IPS DF 19.7 (cell line): ENCODE measurements at regions not wholly inside any gene's neighbourhood (a gene's known extent, or its start where the extent isn't known, plus 50 kb on each side); places are given as distances from the start of the nearest gene placed in this dataset.

Experiments
- DNase-seq: peaks from one replicate; pipeline ENCODE4 v3.0.0-alpha.2; 2013; ENCODE audit warnings: low read depth, low spot score

DNA sequence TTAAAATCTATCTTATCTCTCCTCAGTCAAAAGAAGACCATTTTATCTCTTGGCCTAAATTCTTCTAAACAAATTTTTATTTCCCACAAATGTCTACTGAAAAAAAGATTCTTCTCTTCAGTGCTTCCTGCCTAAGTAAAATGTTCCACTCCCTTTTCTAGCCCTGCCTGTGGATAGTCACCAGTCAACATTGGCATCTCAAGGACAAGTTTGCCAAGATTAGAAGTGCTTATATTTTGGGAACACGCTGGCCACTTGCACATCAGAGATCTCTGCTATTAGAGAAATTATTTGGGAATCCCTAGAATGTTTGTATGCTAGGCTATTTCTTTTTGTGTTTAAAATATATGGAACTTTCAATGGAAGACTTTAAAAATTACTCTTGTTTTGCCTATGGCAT, 758.2 kb upstream of the CDH7 start:
- DNase-seq: no peak

DNA sequence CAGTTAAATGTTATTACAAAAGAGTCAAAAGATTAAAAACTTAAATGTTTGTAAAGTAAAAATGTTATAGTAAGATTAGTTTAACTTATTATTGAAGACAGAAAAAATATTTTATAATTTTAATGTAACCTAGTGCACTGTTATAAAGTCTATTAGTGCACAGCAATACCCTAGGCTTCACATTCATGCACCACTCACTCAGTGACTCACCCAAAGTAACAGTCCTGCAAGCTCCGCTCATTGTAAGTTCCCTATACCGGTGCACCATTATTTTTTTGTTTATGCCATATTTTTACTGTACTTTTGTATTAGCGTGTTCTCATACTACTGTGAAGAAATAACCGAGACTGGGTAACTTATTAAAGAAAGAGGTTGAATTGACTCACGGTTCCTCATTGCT, 759.7 kb upstream of the CDH7 start:
- no peak for DNase-seq

DNA sequence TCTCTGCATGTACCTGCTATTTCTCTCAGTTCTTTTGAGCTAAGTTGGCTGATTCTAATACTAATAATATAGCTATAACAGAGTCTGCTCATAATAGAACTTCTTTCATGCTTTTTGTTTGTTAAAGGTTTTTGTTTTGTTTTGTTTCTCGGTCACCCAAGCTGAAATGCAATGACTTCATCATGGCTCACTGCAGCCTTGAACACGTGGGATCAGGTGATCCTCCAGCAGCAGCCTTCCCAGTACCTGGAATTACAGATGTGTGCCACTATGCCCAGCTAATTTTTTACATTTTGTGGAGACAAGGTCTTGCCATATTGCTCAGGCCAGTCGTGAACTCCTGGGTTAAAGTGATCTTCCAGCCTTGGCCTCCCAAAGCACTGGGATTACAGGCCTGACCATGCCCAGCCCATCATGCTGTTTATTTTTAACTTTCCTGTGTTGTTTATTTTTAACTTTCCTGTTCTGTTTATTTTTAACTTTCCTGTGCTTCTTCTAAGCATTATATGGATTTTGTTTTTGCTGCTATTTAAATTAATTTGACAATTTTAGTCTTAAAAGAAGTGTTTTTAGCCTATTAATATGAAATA, 763.8 kb upstream of the CDH7 start:
- DNase-seq: no peak

DNA sequence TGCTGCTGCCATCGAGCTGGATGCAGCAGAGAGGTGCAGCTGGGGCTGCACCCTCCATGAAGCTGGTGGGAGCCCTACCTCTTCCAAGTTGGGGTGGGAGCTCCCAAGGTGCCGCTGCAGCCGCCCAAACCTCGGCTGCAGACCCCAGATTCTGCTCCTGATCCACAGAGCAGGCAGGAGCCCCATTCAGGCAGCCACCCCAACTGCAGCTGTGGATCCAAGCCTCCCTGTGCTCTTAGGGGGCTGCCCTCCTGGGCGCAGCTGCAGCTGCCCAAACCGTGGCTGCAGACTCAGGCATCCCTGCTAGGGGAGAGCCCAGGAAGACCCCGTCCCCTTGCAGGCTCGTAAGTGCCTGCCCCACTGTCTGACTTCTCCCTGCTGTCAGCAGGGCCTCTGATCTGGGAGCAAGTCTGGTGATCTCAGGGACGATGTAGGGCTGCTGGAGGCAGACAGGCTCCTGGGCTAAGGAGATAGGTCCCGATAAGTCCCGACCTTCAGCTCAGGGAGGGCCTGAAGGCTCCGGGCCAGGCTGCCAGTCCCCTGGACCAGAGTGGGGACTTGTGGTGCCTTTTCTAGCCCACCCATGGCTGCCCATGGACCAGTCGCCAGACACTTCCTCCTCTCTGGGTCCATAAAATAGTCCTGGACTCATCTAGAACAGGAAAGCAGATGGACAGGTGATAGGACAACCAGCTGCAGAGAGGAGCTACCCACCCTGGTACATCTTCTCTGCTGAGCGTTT, 767.1 kb upstream of the CDH7 start:
- DNase-seq: no peak

DNA sequence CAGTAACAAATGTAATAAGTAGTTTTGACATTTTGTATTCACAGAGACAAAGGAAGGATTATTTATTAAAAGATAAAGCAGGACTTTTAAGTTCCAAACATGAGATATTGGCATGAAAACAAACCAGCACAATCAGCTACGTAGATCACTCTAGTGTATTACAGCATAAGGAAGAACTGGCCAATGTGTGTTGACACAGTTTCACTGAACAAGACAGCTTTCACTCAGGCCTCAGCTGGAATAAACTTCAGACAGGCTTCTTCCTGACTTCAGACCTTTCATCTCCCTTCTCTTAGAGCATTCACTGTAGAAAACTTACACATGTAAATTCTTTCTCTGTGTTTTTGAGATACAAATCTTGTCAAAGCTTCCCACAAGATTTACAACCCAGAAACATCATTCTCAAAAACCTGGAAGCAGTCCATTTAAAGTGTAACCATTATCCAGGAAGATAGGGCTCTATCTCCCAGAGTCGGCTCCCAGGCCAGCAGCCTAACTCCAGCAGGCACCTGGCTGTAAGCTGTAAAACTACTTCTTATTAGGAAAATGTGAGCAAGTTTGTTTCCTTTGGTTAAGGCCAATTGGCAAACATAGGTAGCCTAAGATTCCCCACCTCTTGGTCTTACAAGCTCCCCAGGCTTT, 768.3 kb upstream of the CDH7 start:
- DNase-seq: no peak

DNA sequence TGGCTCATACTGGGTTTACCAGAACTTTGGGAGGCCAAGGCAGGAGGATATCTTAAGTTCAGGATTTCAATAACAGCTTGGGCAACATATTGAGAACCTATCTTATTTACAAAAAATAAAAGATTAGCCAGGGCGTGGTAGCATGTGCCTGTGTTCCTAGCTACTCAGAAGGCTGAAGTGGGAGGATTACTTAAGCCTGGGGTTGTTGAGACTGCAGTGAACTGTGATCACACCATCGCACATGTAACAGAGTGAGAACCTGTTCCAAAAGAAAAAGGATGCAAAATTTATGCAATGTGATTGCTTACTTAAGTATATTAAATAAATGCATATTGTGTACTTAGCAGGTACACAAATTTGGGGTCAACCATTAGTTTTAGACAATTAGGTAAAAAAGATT, 768.9 kb upstream of the CDH7 start:
- no peak for DNase-seq

DNA sequence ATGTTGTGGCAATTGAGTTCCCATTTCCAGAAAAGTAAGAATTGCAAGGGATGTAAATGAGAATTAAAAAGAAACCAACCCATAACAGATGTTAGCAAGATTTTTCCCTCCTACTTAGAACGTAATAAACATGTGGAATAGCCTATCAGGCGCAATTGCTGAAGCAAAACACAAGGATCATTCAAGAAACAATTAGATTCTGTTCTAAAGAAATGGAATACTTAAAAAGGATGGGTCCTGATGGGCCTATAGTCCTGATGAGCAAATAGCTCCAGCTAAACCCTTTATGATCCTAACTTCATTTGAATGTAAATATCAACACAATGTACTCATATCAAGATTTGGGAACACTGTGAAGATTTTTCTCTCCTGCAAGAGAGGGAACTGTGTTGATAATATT, 771.0 kb upstream of the CDH7 start:
- no peak for DNase-seq

DNA sequence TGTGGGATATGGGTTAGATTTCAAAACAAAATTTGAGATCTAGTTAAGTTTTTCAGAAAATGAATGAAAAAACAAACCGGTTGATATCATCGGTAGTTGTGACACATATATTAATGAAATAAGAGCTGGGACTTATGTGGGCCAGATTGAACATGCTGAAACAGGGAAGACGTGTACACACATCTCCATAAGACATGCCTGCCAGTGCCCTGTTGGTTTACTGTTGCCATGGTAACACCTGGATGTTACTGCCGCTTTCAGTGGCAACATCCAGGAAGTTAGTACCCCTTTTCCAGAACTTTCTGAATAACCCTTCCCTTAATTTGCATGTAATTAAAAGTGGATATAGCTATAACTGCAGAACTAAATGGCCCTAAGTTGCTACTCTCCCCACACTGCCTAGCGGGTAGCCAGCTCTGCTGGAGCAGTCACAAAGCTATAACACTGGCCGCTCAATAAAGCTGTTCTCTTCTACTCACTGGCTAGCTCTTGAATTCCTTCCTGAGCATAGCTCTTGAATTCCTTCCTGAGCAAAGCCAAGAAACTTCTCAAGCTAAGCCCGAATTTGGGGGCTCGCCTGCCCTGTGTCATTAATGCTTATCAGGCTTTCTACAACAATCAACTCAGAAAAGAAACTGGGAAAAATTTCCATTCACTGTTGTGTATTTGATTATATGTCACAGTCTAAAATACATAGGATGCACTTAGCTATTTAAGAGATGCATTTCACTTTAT, 776.3 kb upstream of the CDH7 start:
- no peak for DNase-seq

DNA sequence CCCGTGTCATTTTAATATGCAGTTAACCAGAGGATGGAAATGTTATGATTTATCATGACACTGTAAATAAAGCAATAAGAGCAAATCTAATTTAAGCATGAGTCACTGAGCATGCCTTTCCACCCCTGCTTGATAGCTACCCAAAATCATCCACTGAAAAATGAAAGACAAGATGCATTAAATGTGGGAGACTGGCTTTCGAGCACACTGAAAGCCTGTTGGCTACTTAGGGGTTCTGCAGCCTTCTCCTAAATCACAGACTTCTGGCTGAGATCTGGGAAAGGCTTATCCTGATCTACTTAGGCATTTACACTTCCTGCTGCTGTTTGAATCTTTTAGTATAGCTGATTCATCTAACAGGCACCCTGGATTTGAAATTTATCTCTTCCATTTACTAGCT, 778.3 kb upstream of the CDH7 start:
- DNase-seq: no peak

DNA sequence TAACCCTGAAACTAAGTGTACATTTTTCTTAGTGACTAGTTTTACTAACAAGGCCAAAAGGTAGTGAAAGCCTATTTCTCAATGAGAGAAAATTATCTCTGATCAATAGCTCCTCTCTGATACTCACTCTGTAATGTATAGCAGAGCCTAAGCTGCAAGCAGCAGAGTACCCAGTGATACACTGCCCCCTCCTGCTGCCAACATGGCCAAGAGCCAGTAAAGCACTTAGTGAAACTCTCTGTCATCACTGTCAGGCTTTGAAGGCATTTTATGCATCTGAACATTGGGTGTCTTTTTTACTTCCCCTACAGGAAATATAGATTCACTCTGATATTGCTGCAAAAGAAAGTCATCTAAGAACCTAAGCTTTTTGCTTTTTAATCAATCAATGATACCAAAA, 784.1 kb upstream of the CDH7 start:
- no peak for DNase-seq

DNA sequence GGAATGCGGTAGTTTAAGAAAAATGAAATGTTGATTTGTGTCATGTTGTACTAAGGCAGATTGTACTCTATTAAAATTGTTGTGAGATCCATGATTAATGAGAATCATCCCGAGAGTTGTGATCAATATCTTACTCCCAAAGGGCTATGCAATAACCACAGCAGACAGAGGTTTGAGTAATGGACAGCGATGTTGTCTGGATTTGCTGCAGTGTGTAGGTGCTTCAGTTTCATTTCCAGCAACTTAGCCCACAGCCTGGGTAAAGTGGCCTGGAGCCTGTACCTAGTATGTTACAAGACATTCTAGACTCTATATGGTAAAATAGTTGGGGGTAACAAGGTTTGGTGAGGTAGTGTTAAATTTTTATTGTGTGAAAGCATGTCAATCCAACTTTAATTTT, 794.3 kb upstream of the CDH7 start:
- DNase-seq: no peak

DNA sequence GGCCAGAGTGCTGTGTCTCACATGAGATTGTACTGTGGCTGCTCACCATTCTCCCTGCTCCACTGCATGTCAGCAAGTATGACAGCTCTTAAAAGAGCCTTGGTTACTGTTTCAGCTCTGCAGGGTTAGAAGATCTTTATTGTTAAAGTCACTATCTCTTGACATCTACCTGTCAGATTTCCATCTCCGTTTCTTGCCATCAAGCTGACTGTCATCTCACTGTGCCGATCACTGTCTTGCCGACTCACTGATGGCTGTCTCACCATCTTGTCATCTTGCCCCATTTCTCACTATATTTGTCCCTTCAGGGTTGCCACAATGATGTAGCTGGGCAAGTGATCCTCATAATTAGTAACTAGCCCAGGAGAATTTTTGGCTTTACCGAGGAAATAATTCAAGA, 800.9 kb upstream of the CDH7 start:
- DNase-seq: no peak

DNA sequence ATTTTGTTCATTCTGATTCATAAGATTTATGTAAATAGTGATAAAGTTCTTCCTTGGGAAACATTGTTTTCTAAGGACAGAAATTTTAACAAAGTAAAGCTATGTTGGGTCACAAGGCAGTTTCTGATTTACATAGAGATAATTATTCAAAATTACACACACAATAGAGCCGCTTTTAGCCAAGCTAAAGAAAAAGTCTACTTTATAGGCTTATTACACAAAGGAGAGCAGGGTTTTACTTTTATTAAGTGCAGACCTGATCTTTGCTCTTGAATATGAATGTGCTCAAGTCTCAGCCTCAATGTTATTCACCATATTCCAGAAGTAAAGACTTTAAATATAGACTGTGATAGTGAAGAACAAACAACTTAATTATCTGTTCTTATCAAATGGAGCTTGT, 787.8 kb upstream of the LINC00305 start:
- DNase-seq: no peak

DNA sequence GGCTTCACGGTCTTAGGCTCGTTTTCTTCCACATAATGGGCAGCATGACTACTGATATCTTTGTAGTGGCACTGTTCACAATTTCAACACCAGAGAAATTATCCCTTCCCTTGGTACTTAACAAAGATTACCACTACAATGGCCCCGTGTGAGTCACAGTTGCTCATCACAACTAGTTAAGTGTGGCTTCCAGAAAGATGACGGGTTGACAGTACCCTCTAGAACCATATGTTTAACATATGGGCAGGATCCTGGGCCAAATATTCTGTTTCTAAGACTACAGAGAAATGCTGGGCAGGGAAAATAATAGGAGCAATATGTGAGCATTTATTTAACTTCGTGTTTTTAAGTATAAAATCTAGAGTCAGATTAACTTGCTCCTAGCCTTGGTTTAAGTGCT, 780.1 kb upstream of the LINC00305 start:
- DNase-seq: no peak

DNA sequence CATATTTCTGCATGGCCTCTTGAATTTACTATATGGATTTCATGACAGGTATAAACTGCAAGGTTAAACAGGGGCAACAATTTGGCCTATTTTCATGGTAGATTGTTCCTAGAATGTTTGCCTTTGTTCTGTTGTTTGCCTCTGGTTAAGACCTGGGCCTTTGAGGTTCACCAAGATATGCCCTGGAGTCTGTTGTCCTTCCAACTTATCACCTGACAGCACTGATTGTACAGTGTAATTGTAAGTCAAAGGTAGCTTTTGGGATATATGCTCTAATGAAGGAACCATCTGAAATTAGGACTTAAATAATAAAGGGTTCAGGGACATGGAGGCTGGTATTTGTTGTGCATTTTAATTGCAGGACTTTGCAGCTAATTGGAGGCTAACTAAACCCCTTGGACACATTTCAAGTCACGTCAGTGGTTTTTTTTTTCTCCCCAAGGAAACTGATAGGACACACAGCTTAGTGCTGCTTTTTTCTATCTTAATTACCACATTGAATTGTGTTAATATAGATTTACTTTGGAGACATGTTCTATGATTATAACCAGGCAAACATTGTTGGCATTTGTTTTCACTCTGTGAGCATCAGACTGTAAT, 771.2 kb upstream of the LINC00305 start:
- DNase-seq: no peak

DNA sequence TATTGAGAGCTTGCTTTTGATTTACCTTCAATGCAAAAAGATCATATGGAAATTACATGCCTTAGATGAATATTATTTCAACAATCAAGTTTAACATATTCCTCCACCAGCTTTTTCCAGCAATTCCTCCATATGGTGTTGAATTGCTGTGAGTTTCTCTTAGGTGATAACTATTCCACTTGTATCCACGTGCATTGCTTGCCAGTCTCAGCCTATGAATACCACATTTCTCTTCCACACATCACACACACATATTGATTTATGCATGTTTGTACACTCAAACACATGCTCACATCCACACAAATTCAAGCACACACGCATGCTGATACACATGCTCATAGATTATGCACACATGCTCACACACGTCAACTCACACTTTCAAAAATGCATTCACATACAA, 770.0 kb upstream of the LINC00305 start:
- DNase-seq: no peak

DNA sequence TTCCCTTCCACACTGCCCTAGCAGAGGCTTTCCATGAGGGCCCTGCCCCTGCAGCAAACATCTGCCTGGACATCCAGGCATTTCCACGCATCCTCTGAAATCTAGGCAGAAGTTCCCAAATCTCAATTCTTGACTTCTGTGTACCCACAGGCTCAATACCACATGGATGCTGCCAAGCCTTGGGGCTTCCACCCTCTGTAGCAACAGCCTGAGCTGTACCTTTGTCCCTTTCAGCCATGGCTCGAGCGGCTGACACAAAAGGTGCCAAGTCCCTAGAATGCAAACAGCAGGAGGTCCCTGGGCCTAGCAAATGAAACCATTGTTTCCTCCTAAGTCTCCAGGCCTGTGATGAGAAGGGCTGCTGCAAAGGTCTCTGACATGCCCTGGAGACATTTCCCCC, 744.5 kb upstream of the LINC00305 start:
- no peak for DNase-seq

DNA sequence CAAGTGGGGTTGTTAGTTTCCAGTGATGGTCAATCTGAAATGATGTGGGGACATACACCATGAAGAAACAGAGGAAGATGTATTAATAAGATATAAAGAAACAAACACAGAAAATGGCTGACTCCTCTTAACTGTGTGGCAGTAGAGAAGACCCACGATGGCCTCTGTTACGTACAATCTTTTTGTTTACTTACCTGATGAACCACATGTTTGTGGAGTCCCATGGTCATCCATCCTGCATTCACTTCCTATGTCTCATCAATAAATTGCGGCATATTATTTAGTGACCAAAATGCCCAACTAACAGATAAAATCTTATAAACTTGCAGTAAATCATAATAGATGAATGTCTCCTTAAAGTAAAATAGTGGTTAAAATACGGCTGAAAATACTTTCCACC, 740.1 kb upstream of the LINC00305 start:
- DNase-seq: no peak

DNA sequence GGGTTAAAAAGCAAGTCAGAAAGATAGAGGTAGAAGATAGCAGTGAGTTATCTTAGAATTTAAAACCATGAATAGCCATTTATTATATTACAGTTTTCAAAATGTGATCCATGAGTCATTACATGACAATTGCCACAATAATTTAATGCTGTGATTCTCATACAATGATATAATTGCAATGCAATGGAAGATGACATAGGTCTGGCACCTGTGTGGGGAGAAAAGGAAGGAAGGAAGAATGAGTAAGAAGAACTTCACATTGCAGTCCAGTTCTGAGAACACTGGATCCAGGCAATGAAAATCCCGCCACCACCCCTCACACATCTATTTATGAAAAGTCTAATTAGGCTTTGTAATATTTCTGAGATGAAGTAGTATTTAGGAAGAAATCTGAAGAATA, 738.1 kb upstream of the LINC00305 start:
- DNase-seq: no peak

DNA sequence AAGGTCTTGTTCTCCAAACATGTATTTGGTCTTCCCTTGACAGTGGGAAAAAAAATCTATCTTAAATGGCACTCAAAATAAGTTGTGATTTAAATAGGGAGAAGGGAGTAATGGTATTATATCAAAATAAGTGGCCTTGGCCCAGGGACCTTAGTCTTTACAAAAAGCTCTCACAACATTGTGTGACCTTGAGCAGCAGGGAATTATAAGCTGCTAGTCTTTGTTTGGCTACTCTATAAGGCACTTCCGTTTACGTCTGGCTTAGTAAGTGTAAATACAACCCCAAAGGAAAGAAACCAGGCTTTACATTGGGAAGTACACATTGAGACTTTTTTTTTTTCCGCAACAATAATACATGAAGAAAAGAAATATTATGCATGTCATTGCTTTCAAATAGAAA, 734.0 kb upstream of the LINC00305 start:
- no peak for DNase-seq

DNA sequence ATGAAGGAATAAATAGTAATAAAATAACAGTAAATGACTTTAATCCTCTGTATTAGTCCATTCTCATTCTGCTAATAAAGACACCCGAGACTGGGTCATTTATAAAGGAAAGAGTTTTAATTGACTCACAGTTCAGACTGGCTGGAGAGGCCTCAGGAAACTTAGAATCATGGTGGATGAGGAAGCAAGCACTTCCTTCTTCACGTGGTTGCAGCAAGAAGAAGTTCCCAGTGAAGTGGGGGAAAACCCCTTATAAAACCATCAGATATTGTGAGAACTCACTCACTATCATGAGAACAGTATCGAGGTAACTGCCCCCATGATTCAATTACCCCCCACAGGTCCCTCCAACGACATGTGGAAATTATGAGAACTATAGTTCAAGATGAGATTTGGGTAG, 727.9 kb upstream of the LINC00305 start:
- no peak for DNase-seq

DNA sequence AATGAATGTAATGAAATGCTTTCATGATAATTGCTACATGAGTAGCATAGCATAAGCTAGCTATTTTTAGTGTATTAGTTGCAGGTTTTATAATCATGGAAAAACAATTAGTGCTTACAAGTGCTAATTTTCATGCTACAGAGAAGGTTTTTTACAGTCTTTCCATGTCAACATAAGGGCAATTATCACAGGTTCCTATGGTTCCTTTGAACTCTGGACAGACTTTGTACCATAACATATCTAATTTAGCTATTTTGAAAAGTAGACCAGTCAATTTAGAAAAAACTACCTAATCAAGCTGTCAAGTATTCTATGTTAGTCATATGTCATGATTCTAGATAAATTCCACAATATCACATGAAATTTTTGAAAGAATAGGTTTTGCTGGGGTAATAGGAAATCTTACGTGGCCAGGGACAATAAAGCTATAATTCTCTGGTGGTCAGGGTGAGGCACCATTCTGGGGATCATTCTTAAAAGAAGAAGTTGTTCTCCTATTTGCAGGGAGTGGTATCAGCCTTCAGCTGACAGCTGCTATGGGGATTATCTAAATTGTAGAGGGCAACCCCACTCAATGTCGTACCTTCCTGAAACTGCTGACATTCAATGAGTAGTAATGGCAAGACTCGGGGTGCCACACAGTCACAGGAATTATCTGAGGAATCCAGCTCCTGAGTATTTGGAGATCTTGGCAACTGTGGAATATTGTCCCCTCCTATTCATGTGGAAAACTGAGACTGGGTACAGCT, 724.0 kb upstream of the LINC00305 start:
- DNase-seq: no peak
